ENCODE measurements at regions not wholly inside any gene's neighbourhood (a gene's known extent, or its start where the extent isn't known, plus 50 kb on each side); places are given as distances from the start of the nearest gene placed in this dataset.

DNA sequence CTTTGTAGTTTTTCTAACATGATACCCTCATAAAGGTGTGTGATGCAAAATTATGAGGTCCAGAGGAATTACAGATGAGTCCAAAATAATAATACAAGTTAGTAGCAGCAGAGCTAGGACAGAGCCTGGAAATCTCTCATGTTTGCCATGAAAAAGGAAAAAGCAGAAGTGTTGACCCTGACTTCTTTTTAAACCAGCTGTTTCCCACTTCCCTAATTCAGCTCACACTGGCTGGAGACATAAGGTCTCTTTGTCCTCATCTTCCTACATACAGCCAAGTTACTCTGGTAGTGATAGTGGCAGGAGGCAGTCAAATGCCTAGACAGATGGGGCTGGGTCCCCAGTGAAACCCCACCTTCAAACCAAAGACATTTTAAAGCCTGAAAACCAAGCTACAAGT is 269.2 kb downstream of the C7orf25 start:
- TF ChIP-seq, protein P1, sequence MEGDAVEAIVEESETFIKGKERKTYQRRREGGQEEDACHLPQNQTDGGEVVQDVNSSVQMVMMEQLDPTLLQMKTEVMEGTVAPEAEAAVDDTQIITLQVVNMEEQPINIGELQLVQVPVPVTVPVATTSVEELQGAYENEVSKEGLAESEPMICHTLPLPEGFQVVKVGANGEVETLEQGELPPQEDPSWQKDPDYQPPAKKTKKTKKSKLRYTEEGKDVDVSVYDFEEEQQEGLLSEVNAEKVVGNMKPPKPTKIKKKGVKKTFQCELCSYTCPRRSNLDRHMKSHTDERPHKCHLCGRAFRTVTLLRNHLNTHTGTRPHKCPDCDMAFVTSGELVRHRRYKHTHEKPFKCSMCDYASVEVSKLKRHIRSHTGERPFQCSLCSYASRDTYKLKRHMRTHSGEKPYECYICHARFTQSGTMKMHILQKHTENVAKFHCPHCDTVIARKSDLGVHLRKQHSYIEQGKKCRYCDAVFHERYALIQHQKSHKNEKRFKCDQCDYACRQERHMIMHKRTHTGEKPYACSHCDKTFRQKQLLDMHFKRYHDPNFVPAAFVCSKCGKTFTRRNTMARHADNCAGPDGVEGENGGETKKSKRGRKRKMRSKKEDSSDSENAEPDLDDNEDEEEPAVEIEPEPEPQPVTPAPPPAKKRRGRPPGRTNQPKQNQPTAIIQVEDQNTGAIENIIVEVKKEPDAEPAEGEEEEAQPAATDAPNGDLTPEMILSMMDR (IDR thresholded peaks at IDR 0.05), result no peak
- TF ChIP-seq POLR2A (IDR thresholded peaks at IDR 0.05), result no peak
